GM18909 (cell line): ENCODE measurements at regions not wholly inside any gene's neighbourhood (a gene's known extent, or its start where the extent isn't known, plus 50 kb on each side); places are given as distances from the start of the nearest gene placed in this dataset.
"Not testable (repeated sequence)": the region's sequence is repeated elsewhere in the genome, so short reads cannot be mapped to it uniquely, and the experiment has no call there.

Source experiments
- ATAC-seq: cut with Tn5 transposase; IDR thresholded peaks from one replicate; pipeline ENCODE4 v1.9.1; 2021; ENCODE audit warnings: mild to moderate bottlenecking; ENCODE audit not compliant: unreplicated experiment, poor library complexity

DNA sequence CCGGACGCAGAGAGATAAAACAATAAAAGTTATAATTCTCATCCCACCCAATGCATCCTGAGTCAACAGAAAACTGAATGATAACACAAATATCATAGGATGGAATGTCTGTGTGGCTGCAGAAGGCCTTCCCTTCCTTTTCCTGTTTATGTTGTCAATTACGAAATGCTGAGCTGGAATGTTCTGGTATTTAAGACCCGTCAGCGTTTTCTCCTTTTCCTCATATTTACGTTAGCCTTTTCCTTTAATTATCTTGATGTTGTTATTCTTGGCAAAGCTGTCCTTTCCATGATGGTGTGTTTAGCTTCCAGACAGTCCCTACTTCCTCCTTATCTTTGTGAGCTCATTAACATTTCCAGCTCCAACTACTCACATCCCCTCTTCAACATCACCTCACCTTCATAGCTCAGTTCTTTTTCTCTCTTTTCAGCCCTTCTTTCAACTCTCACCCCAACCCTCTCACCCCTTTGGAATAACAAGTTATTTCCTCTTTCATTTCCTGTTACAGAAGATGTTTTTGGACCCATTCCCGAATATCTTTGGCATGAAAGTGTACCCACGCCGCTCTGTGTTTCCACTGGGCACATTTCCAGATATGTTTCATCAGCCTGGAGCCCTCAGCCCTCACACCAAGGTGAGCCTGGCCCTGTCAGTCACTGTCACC lies 221.6 kb downstream of the NR2F1-AS1 start:
- no peak for ATAC-seq

DNA sequence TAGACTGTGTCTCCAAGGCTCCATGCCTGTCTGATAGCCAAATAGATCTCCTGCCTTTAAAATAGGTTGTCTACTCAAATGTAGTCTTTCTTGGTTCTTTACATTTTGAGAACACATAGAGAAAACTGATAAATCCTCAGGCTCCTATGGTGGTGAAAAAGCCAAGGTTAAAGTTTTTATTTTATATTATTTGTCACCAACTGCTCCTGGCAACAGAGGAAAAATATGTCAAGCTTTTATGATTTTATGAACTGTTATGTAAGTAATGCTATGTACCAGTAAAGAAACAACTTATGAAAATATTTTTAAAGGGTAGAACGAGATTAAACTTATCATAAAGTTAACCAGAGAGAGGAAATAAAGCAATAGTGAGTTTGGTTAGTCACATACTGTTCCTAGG lies 222.8 kb downstream of the NR2F1-AS1 start:
- ATAC-seq, result no peak

DNA sequence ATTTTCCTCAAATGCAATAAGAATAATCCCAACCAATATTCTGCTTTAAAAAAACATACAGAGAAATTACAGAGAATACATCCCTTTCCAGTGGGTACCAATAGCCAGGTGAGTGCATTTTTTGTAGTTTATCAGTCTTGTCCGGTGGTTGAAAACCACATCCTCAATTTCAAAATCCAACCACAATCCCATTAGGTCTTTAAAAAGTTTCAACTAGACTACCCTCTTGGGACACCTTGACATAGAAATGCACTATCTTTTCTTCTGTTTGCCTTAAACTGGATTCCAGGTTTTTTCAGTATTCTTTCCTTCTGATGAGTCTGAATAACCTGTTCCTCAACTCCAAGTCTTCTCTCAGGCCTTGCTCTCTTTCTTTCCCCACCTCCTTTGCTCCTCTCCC lies 223.3 kb downstream of the NR2F1-AS1 start:
- no peak for ATAC-seq

DNA sequence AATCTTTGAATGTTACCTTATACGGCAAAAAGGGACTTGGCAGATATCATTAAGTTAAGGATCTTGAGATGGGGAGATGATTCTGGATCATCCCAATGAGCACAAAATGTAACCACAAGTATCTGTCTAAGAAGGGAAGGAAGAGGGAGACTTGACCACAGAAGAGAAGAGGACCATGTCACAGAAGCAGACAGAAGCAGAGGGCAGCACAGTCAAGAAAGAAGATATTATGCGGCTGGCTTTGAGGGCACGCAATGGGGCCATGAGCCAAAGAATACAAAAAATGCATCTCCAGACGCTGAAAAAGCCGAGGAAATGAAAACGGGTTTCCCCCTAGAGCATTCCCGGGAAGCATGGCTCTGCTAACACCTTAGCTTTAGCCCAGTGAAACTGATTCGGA lies 225.3 kb downstream of the NR2F1-AS1 start:
- no peak for ATAC-seq

DNA sequence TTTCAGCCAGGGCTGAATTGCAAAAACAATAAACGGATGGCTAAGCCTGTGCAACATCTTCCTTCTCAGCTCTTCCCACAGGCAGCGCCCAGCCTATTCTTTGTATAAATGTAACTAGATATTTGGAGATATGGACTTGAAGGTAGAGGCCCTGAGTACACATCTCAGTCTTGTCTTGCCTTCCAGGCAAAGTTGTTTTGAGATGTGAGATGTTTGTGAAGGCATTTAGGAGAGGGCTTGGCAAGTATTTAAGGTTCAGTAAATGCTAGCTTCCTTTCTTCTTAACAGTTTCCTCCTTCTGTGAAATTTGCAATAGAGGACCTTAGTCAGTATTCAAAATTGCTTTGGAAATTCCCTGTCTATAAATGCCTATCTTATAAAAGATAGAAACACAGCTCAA lies 228.8 kb downstream of the NR2F1-AS1 start:
- no peak for ATAC-seq

DNA sequence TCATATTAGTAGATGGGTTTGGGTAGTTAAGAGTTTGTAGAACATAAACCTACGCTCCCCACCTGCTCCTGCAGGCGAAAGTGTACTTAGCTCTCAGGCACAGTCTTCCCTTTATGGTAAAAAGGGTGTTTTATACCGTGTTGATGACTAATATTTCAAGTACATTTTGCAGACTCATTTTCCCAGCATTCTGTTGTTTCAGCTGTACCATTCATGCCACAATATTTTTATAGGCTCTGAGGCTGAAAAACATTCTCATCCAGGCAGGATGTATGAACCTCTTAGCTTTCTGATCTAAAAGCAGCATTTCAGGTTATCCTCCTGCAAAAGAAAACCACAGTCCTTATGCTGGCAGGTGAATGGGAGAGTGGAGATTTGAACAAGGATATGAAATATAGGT lies 231.4 kb downstream of the NR2F1-AS1 start:
- ATAC-seq, result no peak

DNA sequence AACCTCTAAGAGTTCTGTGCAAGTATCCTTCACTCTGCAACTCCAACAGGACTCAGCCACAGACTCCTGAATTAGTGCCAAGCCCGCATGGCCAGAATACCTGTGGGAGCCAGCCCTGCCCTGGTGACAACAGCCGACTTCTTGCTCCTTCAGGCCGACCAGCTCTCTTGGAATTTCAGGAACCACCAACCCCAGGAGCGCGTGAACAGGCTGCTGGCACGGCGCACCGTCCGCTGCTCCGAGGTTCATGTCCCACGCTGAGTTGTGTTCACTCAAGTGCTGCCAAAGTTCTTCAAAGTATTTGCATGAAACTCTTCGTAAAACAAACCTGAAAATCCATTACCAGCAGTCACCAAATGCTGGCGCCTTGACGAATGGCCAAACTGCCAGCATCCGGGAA lies 232.8 kb downstream of the NR2F1-AS1 start:
- ATAC-seq, result no peak

DNA sequence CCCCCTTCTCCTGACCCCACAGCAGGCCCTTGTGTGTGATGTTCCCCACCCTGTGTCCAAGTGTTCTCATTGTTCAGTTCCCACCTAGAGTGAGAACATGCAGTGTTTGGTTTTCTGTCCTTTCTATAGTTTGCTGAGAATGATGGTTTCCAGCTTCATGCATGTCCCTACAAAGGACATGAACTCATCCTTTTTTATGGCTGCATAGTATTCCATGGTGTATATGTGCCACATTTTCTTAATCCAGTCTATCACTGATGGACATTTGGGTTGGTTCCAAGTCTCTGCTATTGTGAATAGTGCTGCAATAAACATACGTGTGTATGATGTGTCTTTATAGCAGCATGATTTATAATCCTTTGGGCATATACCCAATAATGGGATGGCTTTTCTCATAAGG lies 234.2 kb downstream of the NR2F1-AS1 start:
- not testable (repeated sequence) for ATAC-seq

DNA sequence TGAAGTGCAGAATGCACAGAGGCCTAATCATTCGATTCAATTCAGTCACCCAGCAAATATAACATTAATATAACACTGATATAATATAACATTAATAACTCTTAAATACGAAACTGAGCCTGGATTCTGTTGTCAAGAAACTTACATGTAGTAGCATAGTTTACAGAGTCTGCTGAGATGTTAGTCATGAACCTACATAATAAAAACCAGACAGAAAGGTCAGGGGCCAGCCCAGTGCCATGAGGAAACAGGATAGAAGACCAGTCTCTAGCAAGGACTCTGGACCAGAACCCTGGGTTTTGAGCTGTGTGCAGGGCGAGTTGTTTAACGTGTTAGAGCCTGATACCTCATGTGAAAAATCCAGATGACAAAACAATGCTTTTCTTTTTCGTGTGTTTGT lies 234.7 kb downstream of the NR2F1-AS1 start:
- no peak for ATAC-seq

DNA sequence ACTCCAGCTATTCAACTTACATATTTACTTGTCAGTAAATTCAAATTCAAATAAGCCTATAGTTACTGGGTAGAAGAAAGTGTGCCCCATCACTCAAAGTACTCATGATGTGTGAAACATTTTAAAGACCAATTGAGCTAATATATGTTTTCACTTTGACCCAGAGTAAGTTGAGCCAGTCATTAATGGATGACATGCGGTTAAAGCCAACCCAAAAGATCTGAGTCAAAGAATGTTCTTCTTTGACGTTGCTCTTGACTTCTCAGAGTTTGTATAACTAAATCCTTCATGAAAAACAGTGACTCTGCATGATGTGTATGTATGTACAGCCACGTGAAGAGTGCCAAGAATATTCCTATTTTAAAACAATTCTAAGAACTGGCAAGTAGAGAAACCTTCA lies 237.4 kb downstream of the NR2F1-AS1 start:
- ATAC-seq, result no peak

DNA sequence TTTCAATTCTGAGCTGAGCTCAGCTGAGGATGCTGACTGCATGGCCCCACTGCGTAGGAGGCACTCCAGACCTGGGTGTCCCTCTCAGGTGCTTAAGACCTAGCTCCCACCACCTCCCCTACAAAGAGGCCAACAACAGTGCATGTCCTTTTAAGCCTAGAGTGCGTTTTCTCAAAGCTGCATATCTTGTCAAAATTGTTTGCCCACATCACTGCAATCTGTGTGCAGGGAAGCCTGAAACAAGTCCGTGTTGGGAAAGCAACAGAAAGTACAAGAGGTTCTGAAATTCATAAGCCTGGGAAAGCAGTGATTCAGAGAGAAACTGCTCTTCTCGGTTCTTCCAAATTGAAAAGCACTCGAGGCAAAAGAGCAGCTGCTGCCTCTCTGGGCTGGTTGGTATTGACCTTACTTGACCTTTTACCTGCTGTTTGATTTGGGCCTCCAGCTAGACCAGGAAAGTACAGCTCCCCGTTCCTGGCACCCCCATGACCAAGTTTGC lies 238.4 kb downstream of the NR2F1-AS1 start:
- peak; percentile 73 for ATAC-seq

DNA sequence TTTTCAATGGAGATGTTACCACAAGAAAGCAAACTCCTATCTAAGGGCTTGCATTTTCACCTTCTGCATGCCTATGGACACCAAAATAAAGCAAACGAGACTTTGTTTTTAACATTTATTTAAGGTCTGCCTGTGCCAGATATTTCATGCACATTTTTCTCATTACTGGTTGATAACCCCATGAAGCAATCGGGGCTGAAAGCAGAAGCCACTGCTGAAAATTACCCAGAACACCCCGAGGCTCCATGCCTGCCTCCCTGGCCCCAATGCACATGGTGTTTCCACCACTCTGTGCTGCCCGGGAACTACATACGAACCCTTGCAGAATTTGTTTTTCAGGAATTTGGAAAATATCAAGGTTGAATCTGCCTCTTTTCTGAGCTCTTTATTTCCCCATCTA lies 240.1 kb downstream of the NR2F1-AS1 start:
- no peak for ATAC-seq

DNA sequence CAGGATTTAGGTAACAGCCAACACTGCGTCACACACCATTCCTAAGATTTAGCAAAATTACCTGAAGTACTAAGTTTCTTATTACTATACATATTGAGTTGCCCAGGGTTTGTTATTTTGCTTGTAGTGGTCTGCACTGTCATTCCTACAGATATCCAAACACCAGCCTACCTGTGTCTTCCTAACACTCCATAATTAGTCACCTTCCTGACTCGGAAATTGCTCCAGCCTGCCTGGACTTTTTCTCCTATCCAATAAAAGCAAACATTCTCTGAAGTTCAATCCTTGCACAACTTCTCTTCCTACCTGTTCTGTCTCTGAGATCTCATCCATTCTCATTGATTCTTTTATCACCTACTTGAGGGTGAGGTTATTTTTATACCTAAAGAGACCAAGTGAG lies 243.9 kb downstream of the NR2F1-AS1 start:
- no peak for ATAC-seq

DNA sequence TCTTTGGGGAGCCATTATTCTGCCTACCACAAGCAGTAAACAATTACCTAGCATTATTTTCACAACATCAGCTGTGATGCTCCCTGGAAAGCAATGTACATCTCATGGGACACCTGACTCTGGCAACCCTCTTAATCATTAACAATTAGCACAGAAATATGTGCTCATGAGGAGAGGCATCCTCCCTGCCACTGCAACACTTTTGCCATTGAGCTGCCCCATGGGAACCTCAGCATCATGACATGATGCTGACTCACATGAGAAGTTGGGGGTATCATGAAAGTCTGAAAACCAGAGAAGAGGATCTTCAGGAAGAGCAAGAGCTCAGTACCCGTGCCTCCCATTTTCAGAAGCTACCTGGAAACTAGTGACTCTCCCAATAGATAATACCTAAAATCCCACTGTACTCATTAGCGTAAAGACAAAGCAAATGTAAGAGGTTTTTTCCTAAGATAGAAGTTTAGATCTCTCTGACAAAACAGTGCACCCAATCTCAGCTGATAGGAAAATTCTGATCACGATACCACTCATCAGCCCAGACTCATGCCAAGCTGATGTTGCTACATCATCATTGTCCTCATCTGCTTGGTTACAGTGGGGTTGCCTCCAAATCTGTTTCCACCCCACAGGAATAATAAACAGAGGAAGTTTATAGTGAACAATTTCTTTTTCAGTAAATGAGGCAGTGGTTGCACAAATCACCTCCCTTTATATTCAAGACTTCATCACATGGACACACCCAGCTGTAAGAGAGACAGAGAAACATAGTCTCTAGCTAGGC lies 244.5 kb downstream of the NR2F1-AS1 start:
- peak; percentile 50 for ATAC-seq

DNA sequence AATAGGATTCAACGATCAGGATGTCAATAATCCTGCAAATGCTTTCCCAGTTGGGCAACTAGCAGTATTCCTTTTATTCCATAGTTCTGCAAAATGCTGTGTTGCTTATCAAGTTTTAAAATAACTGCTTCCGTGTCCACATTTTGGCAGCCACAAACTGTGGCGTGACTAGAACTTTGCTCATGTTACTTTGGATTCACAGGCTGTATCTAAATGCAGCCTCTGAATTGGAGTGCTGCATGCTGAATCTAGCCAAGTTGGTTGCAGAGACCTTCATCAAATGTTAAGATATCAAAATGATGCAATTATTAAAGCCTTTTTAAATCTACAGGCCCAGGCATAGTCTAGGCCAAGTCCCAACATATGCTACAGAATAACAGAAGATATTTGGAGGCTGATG lies 249.2 kb downstream of the NR2F1-AS1 start:
- ATAC-seq, result no peak

DNA sequence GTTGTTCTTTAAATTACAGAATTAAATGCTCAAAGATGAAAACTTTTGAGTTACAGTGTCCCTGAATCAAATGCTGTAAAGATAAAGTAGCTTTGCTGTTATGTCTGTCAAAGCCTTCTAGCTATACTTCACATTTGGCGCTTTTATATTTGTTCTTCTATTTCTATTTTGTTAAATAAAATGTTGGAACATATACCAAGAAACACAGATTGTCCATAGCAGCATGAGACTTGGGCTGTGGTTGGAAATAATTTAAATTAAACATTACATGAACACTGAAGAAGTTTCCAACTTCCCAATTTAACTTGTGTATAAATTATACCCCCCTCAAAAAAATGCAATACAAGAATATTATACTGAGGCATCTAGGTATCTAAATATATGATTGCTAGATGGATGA lies 249.8 kb downstream of the NR2F1-AS1 start:
- no peak for ATAC-seq

DNA sequence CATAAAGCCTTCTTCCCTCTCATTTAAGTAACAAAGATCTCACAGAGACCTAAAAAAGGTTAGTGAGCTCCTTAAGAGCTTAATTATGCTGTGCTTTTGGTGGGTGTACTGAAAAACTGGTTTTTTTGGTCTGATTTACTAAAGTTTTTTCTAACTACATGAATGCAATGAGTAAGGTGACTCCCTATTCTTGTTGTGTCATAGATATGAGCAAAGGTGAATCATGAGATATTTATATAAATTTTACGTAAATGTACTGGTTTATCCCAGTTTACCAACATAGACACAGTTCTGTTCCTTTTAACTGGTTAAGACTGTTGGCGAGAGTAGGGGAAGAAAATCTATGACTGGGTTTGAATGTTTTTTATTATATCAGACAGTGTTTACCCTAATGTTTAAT lies 250.5 kb downstream of the NR2F1-AS1 start:
- no peak for ATAC-seq

DNA sequence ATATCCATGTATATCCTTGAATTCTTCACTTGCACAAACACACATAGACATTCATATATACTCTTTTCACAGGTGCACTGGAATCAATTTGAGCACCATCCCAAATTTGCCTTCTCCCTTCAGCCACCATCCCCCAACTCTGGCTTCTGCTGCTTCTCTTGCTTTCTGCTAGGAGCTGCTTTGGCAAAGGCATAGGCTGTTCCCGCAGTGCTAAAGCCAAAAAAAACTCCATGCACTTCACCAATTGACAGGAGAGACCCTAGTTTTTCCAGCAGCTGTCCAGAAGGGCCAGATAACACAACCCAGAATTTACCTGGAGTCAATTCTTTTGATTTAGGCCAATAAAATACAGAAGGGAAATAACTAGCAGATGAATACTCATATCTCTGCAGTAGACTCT lies 251.3 kb downstream of the NR2F1-AS1 start:
- ATAC-seq, result no peak

DNA sequence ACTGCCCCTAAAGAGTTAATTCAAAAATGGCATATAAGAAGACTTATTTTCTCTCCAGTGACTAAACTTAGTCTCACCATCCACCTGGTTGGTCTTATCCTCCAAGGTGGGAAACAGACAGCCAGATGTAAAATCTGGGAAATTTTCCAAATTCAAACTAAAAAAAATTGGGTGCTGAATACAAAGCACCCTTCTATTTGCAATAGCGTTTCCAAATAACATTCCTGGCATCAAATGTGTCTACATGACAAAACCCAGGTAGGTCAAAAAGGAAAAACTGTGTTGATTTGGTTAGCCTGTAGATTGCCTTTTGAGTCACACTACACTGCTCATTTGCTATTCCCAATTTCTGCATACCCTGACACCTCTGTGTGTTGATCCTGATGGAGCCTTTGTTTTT lies 252.2 kb downstream of the NR2F1-AS1 start:
- no peak for ATAC-seq

DNA sequence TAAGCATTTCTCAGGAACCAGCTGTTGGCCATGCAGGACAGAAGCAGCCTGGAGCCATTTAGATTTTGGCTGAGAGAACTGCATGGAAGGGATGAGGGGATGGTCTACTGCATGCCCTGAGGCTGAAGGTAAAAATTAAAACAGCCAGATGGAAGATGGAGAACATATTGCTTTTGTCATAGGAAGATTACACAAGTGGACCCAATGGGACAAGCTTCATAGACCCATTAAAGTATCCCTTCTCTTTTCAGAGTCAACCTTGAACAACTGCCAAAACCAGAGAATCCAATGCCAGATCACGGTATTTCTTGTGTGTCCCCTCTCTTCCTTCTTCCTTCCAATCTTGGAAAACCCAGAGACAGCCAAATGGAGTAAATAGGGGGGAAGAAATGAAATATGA lies 253.4 kb downstream of the NR2F1-AS1 start:
- no peak for ATAC-seq

DNA sequence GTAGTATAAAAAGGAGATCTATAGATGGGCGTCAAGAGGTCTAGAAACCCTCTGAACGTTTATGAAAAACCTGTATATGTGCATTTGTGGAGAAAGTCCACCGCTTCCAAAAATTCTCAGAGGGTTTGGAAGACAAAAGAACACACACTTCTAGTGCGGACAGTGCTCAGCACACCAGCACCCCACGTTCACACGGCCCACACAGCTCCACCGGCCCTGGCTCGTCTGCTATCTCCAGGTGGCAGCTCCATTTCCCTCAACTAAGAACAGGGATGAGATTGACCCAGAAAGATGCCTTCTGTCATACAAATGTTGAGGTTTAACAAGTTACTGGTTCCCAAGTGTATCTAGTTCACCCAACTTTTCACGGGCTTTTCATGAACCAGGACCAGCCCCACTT lies 255.1 kb downstream of the NR2F1-AS1 start:
- no peak for ATAC-seq
